DND-41 (cell line): ENCODE measurements at regions not wholly inside any gene's neighbourhood (a gene's known extent, or its start where the extent isn't known, plus 50 kb on each side); places are given as distances from the start of the nearest gene placed in this dataset.

Experiments
- ATAC-seq: fragments of 200-7000 bp; cut with Tn5 transposase; 3 replicates; pipeline ENCODE4 v1.9.1; 2021; ENCODE audit warnings: low read depth; ENCODE audit not compliant: insufficient read depth
- DNase-seq: peaks from one replicate; pipeline ENCODE4 v3.0.0-alpha.2; 2020
- H2AFZ ChIP-seq: 2 replicates; pipeline ENCODE4 v1.6.0; 2012; ENCODE audit warnings: low read depth, low read length
- H3K27ac ChIP-seq: 2 replicates; pipeline ENCODE4 v1.5.1; 2012; ENCODE audit warnings: low read length, inconsistent platforms
- H3K27me3 ChIP-seq: fragments of 200-600 bp; sonication (generic); 2 replicates; pipeline ENCODE4 v1.6.0; 2012; ENCODE audit warnings: low read length, mild to moderate bottlenecking, inconsistent platforms; ENCODE audit not compliant: insufficient read depth, poor library complexity
- H3K36me3 ChIP-seq: 2 replicates; pipeline ENCODE4 v1.5.1; 2012; ENCODE audit warnings: low read length, inconsistent platforms; ENCODE audit not compliant: insufficient read depth
- H3K4me1 ChIP-seq: 2 replicates; pipeline ENCODE4 v1.5.1; 2012; ENCODE audit warnings: mild to moderate bottlenecking, low read length; ENCODE audit not compliant: insufficient read depth
- H3K4me2 ChIP-seq: 2 replicates; pipeline ENCODE4 v1.6.0; 2012; ENCODE audit warnings: mild to moderate bottlenecking, moderate library complexity, low read length, inconsistent platforms; ENCODE audit not compliant: insufficient read depth
- H3K4me3 ChIP-seq, 2 experiments: fragments of 200-600 bp in 1 of 2; shearing (Covaris generic) in 1 of 2; 2 replicates each; pipeline ENCODE4 v1.5.1; 2012 to 2016; ENCODE audit warnings: inconsistent platforms in 2 of 2, low read length in 2 of 2, mild to moderate bottlenecking in 2 of 2, low read depth in 1 of 2, moderate library complexity in 1 of 2
- H3K79me2 ChIP-seq: 2 replicates; pipeline ENCODE4 v1.6.0; 2012; ENCODE audit warnings: low read length, inconsistent platforms; ENCODE audit not compliant: insufficient read depth
- H3K9ac ChIP-seq: 2 replicates; pipeline ENCODE4 v1.6.0; 2012; ENCODE audit warnings: low read depth, mild to moderate bottlenecking, inconsistent platforms, low read length, moderate library complexity
- H3K9me3 ChIP-seq: 2 replicates; pipeline ENCODE4 v1.5.1; 2012; ENCODE audit warnings: low read length, moderate library complexity, mild to moderate bottlenecking, inconsistent platforms; ENCODE audit not compliant: insufficient read depth, severe bottlenecking
- H4K20me1 ChIP-seq: 2 replicates; pipeline ENCODE4 v1.6.0; 2012; ENCODE audit warnings: low read length; ENCODE audit not compliant: insufficient read depth
- EZH2 ChIP-seq: IDR thresholded peaks from 3 replicates; pipeline ENCODE4 v1.6.1; 2012; ENCODE audit warnings: borderline replicate concordance, low read depth, mild to moderate bottlenecking, moderate library complexity, low read length, inconsistent platforms; ENCODE audit not compliant: severe bottlenecking
- TF ChIP-seq, protein P1 (sequence below): IDR thresholded peaks from 2 replicates; pipeline ENCODE4 v1.5.1; 2012; ENCODE audit warnings: borderline replicate concordance, low read length, moderate library complexity, mild to moderate bottlenecking; ENCODE audit not compliant: poor library complexity, severe bottlenecking; ENCODE audit errors: extremely low read depth

DNA sequence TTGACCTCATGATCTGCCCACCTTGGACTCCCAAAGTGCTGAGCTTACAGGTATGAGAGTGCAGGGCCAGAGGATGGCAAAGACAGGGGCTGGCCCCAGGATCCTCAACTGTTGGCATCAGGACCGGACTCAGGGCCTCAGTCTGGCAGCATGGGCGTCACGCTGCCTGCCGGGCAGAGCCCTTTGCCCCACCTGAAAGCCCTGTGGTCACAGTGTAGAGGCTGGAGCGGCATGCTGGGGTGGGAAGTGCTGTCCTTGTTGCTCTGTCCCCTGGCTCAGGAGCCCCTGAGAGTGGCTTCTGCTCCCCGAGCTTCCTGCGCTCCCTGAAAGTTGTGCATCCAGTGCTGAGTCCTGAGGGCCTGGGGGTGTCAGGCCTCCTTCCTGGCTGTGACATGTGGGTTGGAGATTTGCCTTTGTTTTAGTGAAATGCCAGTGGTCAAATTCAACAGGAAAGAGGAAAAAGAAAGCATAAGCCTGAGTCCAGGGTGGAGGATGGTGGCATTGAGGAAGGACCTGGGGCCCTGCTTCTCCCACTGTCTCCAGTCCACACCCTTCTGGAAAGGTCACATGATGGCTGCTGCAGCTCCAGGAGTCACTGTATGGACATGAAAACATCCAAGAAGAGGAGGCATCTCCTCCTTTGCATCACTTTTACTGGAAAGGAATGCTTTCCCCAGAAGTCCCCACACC is 147.2 kb downstream of the OR4M2 start:
- no peak for TF ChIP-seq EZH2
- TF ChIP-seq, protein P1, sequence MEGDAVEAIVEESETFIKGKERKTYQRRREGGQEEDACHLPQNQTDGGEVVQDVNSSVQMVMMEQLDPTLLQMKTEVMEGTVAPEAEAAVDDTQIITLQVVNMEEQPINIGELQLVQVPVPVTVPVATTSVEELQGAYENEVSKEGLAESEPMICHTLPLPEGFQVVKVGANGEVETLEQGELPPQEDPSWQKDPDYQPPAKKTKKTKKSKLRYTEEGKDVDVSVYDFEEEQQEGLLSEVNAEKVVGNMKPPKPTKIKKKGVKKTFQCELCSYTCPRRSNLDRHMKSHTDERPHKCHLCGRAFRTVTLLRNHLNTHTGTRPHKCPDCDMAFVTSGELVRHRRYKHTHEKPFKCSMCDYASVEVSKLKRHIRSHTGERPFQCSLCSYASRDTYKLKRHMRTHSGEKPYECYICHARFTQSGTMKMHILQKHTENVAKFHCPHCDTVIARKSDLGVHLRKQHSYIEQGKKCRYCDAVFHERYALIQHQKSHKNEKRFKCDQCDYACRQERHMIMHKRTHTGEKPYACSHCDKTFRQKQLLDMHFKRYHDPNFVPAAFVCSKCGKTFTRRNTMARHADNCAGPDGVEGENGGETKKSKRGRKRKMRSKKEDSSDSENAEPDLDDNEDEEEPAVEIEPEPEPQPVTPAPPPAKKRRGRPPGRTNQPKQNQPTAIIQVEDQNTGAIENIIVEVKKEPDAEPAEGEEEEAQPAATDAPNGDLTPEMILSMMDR, result no peak
- ATAC-seq, result no peak
- Histone ChIP-seq H3K4me2 (no peak overlapping the region), H3K79me2 (no peaks in the 10 kb centered on the region), H3K4me3 (no peak overlapping the region), H3K27ac (no peak overlapping the region), H3K9me3 (no peaks in the 10 kb centered on the region), H2AFZ (no peak overlapping the region), H3K4me1 (no peaks in the 10 kb centered on the region), H3K36me3 (no peaks in the 10 kb centered on the region), H3K27me3 (no peaks in the 10 kb centered on the region), H3K9ac (no peak overlapping the region), H4K20me1 (no peaks in the 10 kb centered on the region)
- no peak for DNase-seq

DNA sequence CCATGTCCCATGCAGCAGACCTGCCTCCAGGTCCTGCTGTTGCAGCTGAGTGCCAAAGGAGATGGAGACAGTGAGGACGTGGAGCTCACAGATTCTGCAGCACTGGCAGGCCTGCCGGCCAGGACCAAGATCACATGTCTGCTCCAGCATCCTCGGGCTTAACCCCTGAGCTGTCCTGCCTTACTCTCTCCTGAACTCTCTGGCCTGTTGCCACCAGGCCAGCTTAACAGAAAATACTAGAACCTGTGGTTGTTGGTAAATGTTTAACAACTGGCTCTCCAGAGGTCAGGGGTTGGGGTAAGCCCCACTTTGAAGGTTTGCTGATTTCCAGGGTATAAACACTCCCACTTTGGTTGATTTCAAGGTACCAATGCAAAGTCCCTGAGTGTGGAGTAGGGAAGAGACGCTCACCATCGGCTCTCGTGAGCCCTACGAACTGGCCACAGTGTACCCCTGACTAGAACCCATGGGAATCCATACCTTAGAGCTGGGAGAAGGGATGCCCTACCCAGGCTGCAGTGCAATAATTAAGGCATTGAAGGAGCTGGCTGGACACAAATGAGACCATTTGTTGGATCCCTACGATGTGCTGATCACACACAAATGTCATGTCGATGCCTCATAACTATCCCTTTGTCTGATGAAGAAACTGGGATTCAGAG is 147.9 kb downstream of the OR4M2 start:
- Histone ChIP-seq H2AFZ (no peak overlapping the region), H4K20me1 (no peaks in the 10 kb centered on the region), H3K4me1 (no peaks in the 10 kb centered on the region), H3K9ac (no peak overlapping the region), H3K36me3 (no peaks in the 10 kb centered on the region), H3K27ac (no peak overlapping the region), H3K9me3 (no peaks in the 10 kb centered on the region), H3K27me3 (no peaks in the 10 kb centered on the region), H3K4me3 (no peak overlapping the region), H3K4me2 (no peak overlapping the region), H3K79me2 (no peaks in the 10 kb centered on the region)
- no peak for DNase-seq
- TF ChIP-seq EZH2, result no peak
- TF ChIP-seq, protein P1, result no peak
- no peak for ATAC-seq

DNA sequence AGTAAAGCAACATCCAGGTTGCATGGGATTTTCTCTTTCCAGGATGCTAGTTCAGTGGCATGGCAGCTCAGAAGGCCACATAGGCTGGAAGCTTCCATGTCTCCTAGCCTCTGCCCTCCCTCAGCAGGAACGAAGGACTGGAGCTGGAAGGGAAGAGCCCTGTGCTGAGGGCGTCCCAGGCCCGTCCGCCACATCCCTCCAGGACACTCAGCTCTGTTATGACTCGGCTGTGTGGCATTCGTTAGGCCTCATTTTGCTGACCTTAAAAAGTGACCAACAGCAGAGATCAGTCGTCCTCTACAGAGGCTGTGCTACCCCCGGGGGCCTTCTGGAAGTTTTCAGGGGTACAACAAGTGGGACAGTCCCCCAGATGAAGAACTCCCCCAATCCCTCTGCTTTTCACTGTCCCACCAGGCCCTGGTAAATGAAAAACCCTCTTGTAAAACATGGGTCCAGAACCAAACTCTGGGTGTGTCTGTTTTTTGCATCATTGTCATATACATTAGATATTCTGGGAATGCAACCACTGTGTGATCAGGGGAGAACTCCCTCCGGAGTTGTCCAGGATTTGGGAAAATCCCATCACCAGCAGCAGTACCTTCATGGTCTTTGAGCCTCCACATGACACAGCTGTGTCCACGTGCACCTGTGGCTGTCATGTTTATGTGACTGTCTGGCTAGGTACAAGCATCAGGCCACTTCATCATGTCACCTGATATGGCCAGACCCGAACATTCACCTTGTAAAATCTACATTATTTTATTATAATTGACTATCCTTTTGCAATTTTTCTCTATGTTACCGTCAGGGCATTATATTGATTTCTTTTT is 149.9 kb downstream of the OR4M2 start:
- no peaks in the 10 kb centered on the region for H4K20me1 ChIP-seq
- no peaks in the 10 kb centered on the region for H3K4me1 ChIP-seq
- H3K4me3 ChIP-seq, result no peak overlapping the region
- no peak overlapping the region for H3K27ac ChIP-seq
- no peak overlapping the region for H3K9ac ChIP-seq
- H3K27me3 ChIP-seq, result no peaks in the 10 kb centered on the region
- H2AFZ ChIP-seq, result no peak overlapping the region
- no peak for TF ChIP-seq EZH2
- TF ChIP-seq, protein P1, result no peak
- H3K9me3 ChIP-seq, result no peaks in the 10 kb centered on the region
- ATAC-seq, result no peak
- no peaks in the 10 kb centered on the region for H3K36me3 ChIP-seq
- no peaks in the 10 kb centered on the region for H3K79me2 ChIP-seq
- no peak for DNase-seq
- H3K4me2 ChIP-seq, result no peak overlapping the region
